Coronary artery (tissue), 2 donors: ENCODE measurements at regions not wholly inside any gene's neighbourhood (a gene's known extent, or its start where the extent isn't known, plus 50 kb on each side); places are given as distances from the start of the nearest gene placed in this dataset.

Source experiments
- DNase-seq: peaks from one replicate; pipeline ENCODE4 v3.0.0-alpha.2; 2017; ENCODE audit warnings: low spot score
- H3K27ac ChIP-seq, 2 donors: fragments of 200-600 bp; sonication (generic); one replicate each; pipeline ENCODE4 v1.5.1; 2016 to 2019
- H3K4me3 ChIP-seq: fragments of 200-600 bp; sonication (generic); 2 replicates; pipeline ENCODE4 v1.5.1; 2016; ENCODE audit warnings: mild to moderate bottlenecking, moderate library complexity
- CTCF ChIP-seq: fragments of 200-600 bp; sonication (generic); IDR thresholded peaks from one replicate; pipeline ENCODE4 v1.5.1; 2019; ENCODE audit warnings: antibody characterized with exemption

- Histone ChIP-seq H3K4me3 (no peak overlapping the region), H3K27ac (no peak overlapping the region)
- DNase-seq: no peak
- TF ChIP-seq CTCF: no peak
These were observed 124.3 kb downstream of the PTPRS start for GRCh38 chr19:5216141-5216847.

GRCh38 chr19:5215431-5215830, 125.2 kb downstream of the PTPRS start:
- no peak for DNase-seq
- no peak overlapping the region for H3K27ac ChIP-seq
- TF ChIP-seq CTCF: no peak
- H3K4me3 ChIP-seq: no peak overlapping the region

GRCh38 chr19:5214902-5215301, 125.7 kb downstream of the PTPRS start:
- no peak for DNase-seq
- H3K4me3 ChIP-seq: no peak overlapping the region
- no peak overlapping the region for H3K27ac ChIP-seq
- no peak for TF ChIP-seq CTCF

GRCh38 chr19:5214371-5214770, 126.2 kb downstream of the PTPRS start:
- no peak for TF ChIP-seq CTCF
- no peak overlapping the region for H3K27ac ChIP-seq
- H3K4me3 ChIP-seq: no peak overlapping the region
- DNase-seq: no peak

- H3K4me3 ChIP-seq: no peak overlapping the region
- no peak overlapping the region for H3K27ac ChIP-seq
- no peak for DNase-seq
- TF ChIP-seq CTCF: no peak
These were observed 126.9 kb downstream of the PTPRS start for GRCh38 chr19:5213667-5214066.

GRCh38 chr19:5212101-5212500, 128.5 kb downstream of the PTPRS start:
- no peak overlapping the region for H3K4me3 ChIP-seq
- DNase-seq: no peak
- H3K27ac ChIP-seq: no peak overlapping the region
- no peak for TF ChIP-seq CTCF

GRCh38 chr19:5211217-5211822, 129.3 kb downstream of the PTPRS start:
- no peak overlapping the region for H3K27ac ChIP-seq
- H3K4me3 ChIP-seq: no peak overlapping the region
- no peak for DNase-seq
- no peak for TF ChIP-seq CTCF
